Keratinocyte (primary cell): ENCODE measurements at regions not wholly inside any gene's neighbourhood (a gene's known extent, or its start where the extent isn't known, plus 50 kb on each side); places are given as distances from the start of the nearest gene placed in this dataset.

Source experiments
- DNase-seq: peaks from one replicate; pipeline ENCODE4 v3.0.0-alpha.2; 2011; ENCODE audit warnings: low read depth, missing footprints, low spot score
- FAIRE-seq: peaks from 2 replicates; lab custom pipeline; 2011; peaks lifted over from hg19 to GRCh38; lab: Jason Lieb, UNC
- H2AFZ ChIP-seq: 2 replicates; pipeline ENCODE4 v1.6.0; 2012; ENCODE audit warnings: low read length, control low read depth, inconsistent platforms; ENCODE audit not compliant: control insufficient read depth
- H3K27ac ChIP-seq: 2 replicates; pipeline ENCODE4 v1.5.1; 2011; ENCODE audit warnings: low read length; ENCODE audit not compliant: control insufficient read depth, insufficient read depth
- H3K27me3 ChIP-seq: 3 replicates; pipeline ENCODE4 v1.6.0; 2011; ENCODE audit warnings: low read length; ENCODE audit not compliant: control insufficient read depth, insufficient read depth; ENCODE audit errors: extremely low read depth
- H3K36me3 ChIP-seq, 2 experiments: 2 replicates in 1 of 2; 3 replicates in 1 of 2; pipeline ENCODE4 v1.5.1; 2011; ENCODE audit warnings: low read length in 2 of 2, mild to moderate bottlenecking in 1 of 2; ENCODE audit not compliant: control insufficient read depth in 2 of 2, insufficient read depth in 2 of 2; ENCODE audit errors: extremely low read depth in 1 of 2
- H3K4me1 ChIP-seq: 3 replicates; pipeline ENCODE4 v1.5.1; 2011; ENCODE audit warnings: low read length; ENCODE audit not compliant: control insufficient read depth, insufficient read depth; ENCODE audit errors: extremely low read depth
- H3K4me2 ChIP-seq: 3 replicates; pipeline ENCODE4 v1.6.0; 2011; ENCODE audit warnings: low read depth, low read length; ENCODE audit not compliant: control insufficient read depth, insufficient read depth; ENCODE audit errors: extremely low read depth
- H3K4me3 ChIP-seq, 3 experiments: fragments of 200-600 bp in 1 of 3; sonication (generic) in 1 of 3; 2 replicates in 2 of 3; 3 replicates in 1 of 3; pipeline ENCODE4 v1.5.1; 2011 to 2016; ENCODE audit warnings: low read length in 3 of 3, mild to moderate bottlenecking in 3 of 3, control low read depth in 2 of 3, inconsistent platforms in 1 of 3, low read depth in 1 of 3, mixed read lengths in 1 of 3, mixed run types in 1 of 3, moderate library complexity in 1 of 3; ENCODE audit not compliant: control insufficient read depth in 2 of 3, insufficient read depth in 2 of 3; ENCODE audit errors: extremely low read depth in 1 of 3
- H3K79me2 ChIP-seq: 2 replicates; pipeline ENCODE4 v1.6.0; 2012; ENCODE audit warnings: low read length; ENCODE audit not compliant: control insufficient read depth, insufficient read depth
- H3K9ac ChIP-seq: 3 replicates; pipeline ENCODE4 v1.6.0; 2011; ENCODE audit warnings: low read length; ENCODE audit not compliant: control insufficient read depth, insufficient read depth; ENCODE audit errors: extremely low read depth
- H3K9me1 ChIP-seq: 3 replicates; pipeline ENCODE4 v1.6.0; 2011; ENCODE audit warnings: low read length; ENCODE audit not compliant: control insufficient read depth, insufficient read depth; ENCODE audit errors: extremely low read depth
- H3K9me3 ChIP-seq: 2 replicates; pipeline ENCODE4 v1.5.1; 2012; ENCODE audit warnings: low read depth, low read length; ENCODE audit not compliant: control insufficient read depth
- H4K20me1 ChIP-seq: 3 replicates; pipeline ENCODE4 v1.6.0; 2011; ENCODE audit warnings: low read length; ENCODE audit not compliant: control insufficient read depth, insufficient read depth; ENCODE audit errors: extremely low read depth
- CTCF ChIP-seq, 3 experiments: IDR thresholded peaks in 1 of 3; conservative IDR thresholded peaks in 1 of 3; optimal IDR thresholded peaks in 1 of 3; 2 replicates in 2 of 3; 3 replicates in 1 of 3; pipeline versions ENCODE3 to v1.5.1; 2011; ENCODE audit warnings: low read length in 3 of 3, mild to moderate bottlenecking in 3 of 3, moderate library complexity in 2 of 3, control low read depth in 1 of 3, inconsistent platforms in 1 of 3; ENCODE audit not compliant: insufficient read depth in 2 of 3; ENCODE audit errors: extremely low read depth in 1 of 3
- EZH2 ChIP-seq: IDR thresholded peaks from one replicate; pipeline ENCODE4 v1.6.1; 2012; ENCODE audit warnings: inconsistent platforms, mild to moderate bottlenecking, low read length, moderate library complexity
- dilution Hi-C: fragments of 300-500 bp; cut with MboI; formaldehyde crosslinking; loops from one replicate; pipeline ENCODE4 v1.7.0; 2020; ENCODE audit warnings: low sequenced_read_pairs; ENCODE audit not compliant: extremely low pct_ligation_motif_present

- Histone ChIP-seq H2AFZ (no peak overlapping the region), H3K27ac (no peak overlapping the region), H3K9ac (no peak overlapping the region), H3K27me3 (no peaks in the 10 kb centered on the region), H3K9me3 (no peaks in the 10 kb centered on the region), H3K36me3 (no peaks in the 10 kb centered on the region), H3K9me1 (no peaks in the 10 kb centered on the region), H3K4me3 (no peak overlapping the region), H3K4me1 (no peaks in the 10 kb centered on the region), H4K20me1 (no peaks in the 10 kb centered on the region), H3K4me2 (no peak overlapping the region), H3K79me2 (no peaks in the 10 kb centered on the region)
- FAIRE-seq (no peak), DNase-seq (no peak)
- TF ChIP-seq CTCF (optimal IDR thresholded peaks at IDR 0.05 in 1 of 3, IDR thresholded peaks at IDR 0.05 in 1 of 3, conservative IDR thresholded peaks at IDR 0.05 in 1 of 3; ENCODE audit: extremely low read depth in 1 of 3, insufficient read depth in 2 of 3, low read length in 3 of 3) (no peak), EZH2 (no peak)
- dilution Hi-C loops: no loop called here
Observed at GRCh38 chr6:101281266-101281665, 112.2 kb upstream of the GRIK2 start.

GRCh38 chr6:101284131-101284530, 109.4 kb upstream of the GRIK2 start:
- no peak overlapping the region for H3K27ac ChIP-seq
- no peak overlapping the region for H3K9ac ChIP-seq
- no peak overlapping the region for H2AFZ ChIP-seq
- no peak overlapping the region for H3K4me3 ChIP-seq
- H3K4me2 ChIP-seq: no peak overlapping the region
- no peaks in the 10 kb centered on the region for H3K27me3 ChIP-seq
- H3K79me2 ChIP-seq: no peaks in the 10 kb centered on the region
- no peaks in the 10 kb centered on the region for H3K36me3 ChIP-seq
- TF ChIP-seq EZH2 (no peak), CTCF (optimal IDR thresholded peaks at IDR 0.05 in 1 of 3, IDR thresholded peaks at IDR 0.05 in 1 of 3, conservative IDR thresholded peaks at IDR 0.05 in 1 of 3; ENCODE audit: extremely low read depth in 1 of 3, insufficient read depth in 2 of 3, low read length in 3 of 3) (no peak)
- no peaks in the 10 kb centered on the region for H3K9me3 ChIP-seq
- no peak for FAIRE-seq
- dilution Hi-C loops: no loop called here
- H3K9me1 ChIP-seq: no peaks in the 10 kb centered on the region
- no peaks in the 10 kb centered on the region for H4K20me1 ChIP-seq
- DNase-seq: no peak
- no peaks in the 10 kb centered on the region for H3K4me1 ChIP-seq
